ENCODE measurements at regions not wholly inside any gene's neighbourhood (a gene's known extent, or its start where the extent isn't known, plus 50 kb on each side); places are given as distances from the start of the nearest gene placed in this dataset.

DNA sequence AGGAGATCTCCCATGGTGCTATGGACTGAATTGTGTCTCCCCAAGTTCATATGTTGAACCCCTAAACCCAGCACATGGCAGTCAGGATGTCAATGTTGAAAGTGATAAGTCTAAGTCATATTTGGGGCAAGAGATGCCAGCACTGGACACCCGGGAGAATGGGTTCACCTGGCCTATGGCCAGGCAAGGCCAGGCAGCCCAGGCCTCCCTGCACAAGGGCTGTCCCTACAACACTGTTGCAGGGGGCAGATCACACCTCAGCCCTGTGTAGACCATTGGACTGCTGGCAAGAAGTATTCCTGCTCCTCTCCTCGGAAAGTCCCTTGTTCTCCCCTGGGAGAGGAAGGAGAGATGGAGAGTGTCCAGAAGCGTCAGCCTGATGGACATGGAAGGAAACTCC lies 240.5 kb downstream of the GADD45G start:
- no peak for DNase-seq (ENCODE audit: low read depth in 1 of 2, low spot score in 1 of 2)
- H3K27ac ChIP-seq, result no peak overlapping the region
- no peaks in the 10 kb centered on the region for H3K9me3 ChIP-seq (ENCODE audit: low read depth)

DNA sequence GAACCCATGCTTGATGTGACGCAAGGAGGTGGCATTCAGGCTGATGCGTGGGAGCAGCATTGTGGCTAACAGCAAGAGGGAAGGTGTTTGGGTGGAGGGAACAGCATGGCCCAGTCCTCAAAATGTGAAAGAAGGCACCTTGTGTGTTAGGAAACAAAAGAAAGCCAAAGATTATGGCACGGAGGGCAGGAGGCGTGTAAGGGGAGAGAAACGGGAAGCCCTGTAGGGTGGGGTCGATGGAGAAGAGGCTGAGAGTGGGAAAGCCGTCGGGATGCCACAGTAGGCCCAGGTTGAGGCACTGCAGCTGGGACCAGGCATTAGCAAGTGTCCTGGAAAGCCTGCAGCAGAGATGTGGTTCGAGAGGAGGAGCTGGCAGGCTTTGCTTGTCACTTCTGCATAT lies 241.1 kb downstream of the GADD45G start:
- TF ChIP-seq, protein P1, sequence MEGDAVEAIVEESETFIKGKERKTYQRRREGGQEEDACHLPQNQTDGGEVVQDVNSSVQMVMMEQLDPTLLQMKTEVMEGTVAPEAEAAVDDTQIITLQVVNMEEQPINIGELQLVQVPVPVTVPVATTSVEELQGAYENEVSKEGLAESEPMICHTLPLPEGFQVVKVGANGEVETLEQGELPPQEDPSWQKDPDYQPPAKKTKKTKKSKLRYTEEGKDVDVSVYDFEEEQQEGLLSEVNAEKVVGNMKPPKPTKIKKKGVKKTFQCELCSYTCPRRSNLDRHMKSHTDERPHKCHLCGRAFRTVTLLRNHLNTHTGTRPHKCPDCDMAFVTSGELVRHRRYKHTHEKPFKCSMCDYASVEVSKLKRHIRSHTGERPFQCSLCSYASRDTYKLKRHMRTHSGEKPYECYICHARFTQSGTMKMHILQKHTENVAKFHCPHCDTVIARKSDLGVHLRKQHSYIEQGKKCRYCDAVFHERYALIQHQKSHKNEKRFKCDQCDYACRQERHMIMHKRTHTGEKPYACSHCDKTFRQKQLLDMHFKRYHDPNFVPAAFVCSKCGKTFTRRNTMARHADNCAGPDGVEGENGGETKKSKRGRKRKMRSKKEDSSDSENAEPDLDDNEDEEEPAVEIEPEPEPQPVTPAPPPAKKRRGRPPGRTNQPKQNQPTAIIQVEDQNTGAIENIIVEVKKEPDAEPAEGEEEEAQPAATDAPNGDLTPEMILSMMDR (IDR thresholded peaks at IDR 0.05; ENCODE audit: low read depth, low read length), result no peak
- Histone ChIP-seq H3K27me3 (no peaks in the 10 kb centered on the region), H3K9me3 (ENCODE audit: low read depth) (no peaks in the 10 kb centered on the region), H3K27ac (no peak overlapping the region), H3K4me3 (no peak overlapping the region), H3K36me3 (no peaks in the 10 kb centered on the region), H3K4me1 (ENCODE audit: low read depth) (no peaks in the 10 kb centered on the region)
- DNase-seq (ENCODE audit: low read depth in 1 of 2, low spot score in 1 of 2), result no peak

More for the DNA sequence above, 240.5 kb downstream of the GADD45G start:
- Histone ChIP-seq H3K36me3 (no peaks in the 10 kb centered on the region), H3K27me3 (no peaks in the 10 kb centered on the region), H3K4me1 (ENCODE audit: low read depth) (no peaks in the 10 kb centered on the region), H3K4me3 (no peak overlapping the region)
- TF ChIP-seq, protein P1 (IDR thresholded peaks at IDR 0.05; ENCODE audit: low read depth, low read length), result no peak

DNA sequence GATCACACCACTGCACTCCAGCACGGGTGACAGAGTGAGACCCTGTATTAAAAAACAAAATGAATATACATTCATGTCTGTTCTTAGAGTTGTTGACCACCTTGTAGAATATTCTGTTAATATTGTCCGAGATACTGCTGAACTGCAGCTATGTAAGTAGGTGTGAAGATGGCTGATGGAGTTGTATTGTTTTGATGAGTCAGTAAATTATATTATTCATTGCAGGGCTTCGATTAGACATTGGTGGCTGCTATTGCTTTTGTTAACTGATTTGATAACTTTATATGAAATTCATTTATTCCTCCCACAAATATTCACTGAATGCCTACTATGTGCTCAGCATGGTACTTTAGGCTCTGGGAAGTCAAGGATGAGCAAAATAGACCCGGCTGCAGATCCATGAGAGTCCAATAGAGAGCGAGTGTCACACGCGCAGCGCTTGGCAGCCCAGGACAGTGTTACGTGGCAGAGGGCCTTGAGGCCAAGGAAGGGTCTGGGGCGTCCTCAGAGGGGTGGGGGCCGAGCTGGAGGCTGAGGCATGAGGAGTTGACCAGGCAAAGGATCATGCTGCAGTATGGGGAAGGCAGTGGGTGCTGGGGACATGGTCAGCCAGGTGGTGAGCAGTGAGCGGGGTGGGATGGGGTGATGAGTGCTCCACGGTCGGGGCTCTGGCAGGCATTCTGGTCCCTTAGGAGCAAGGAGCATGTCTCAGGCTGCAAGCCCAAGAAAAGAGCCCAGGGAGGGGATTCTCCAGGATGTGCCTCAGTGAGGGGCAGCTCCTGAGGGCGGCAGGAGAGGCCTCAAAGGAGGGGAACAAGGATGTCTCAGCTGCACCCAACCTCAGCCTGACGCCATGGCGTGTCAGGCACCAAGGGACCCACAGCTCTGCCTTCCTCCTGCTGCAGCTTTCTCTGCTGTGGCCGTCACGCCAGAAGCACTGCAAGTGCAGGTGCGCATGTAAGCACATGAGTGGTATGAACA lies 243.5 kb downstream of the GADD45G start:
- Histone ChIP-seq H3K4me1 (ENCODE audit: low read depth) (no peaks in the 10 kb centered on the region), H3K27me3 (no peaks in the 10 kb centered on the region), H3K9me3 (ENCODE audit: low read depth) (no peaks in the 10 kb centered on the region), H3K36me3 (no peaks in the 10 kb centered on the region), H3K4me3 (no peak overlapping the region), H3K27ac (no peak overlapping the region)
- no peak for DNase-seq (ENCODE audit: low read depth in 1 of 2, low spot score in 1 of 2)
- TF ChIP-seq, protein P1 (IDR thresholded peaks at IDR 0.05; ENCODE audit: low read depth, low read length), result no peak

DNA sequence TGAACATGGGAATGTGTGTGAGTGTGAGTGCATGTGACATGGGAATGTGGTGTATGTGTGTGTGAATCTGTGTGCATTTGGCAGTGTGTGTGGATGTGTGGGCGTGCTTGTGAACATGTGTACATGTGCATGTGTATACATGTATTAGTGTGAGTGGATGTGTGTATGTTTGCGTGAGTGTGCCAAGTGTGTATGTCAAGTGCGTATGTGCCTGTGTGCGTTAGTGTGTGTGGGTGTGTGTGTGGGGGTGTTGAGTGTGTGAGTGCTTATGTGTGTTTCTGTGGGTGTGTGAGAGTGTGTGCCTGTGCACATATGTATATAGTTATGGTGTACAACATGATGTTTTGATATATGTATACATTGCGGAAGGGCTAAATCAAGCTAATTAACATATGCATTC lies 244.3 kb downstream of the GADD45G start:
- no peak overlapping the region for H3K27ac ChIP-seq
- TF ChIP-seq, protein P1 (IDR thresholded peaks at IDR 0.05; ENCODE audit: low read depth, low read length), result no peak

DNA sequence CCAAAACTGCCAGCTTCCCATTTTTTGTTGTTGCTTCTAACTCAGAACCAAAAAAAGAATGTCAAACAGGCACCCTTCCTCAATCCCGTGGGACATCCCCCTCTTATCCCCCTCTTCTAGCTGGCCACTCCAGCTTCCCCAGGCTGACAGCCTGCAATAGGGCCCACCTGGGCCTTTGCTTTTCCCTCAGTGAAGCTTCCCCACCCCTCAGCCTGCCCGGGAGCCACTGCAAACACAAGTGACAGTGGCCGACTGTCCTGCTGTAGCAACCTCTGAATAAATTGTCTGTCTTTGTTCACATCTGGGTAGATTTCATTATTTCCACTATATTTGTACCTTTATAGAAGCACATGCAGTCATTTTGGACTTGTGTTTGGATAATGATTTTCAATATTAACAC lies 245.3 kb downstream of the GADD45G start:
- no peak for DNase-seq (ENCODE audit: low read depth in 1 of 2, low spot score in 1 of 2)
- TF ChIP-seq, protein P1 (IDR thresholded peaks at IDR 0.05; ENCODE audit: low read depth, low read length), result no peak
- Histone ChIP-seq H3K36me3 (no peaks in the 10 kb centered on the region), H3K27ac (no peak overlapping the region), H3K9me3 (ENCODE audit: low read depth) (no peaks in the 10 kb centered on the region), H3K4me1 (ENCODE audit: low read depth) (no peaks in the 10 kb centered on the region), H3K27me3 (no peaks in the 10 kb centered on the region), H3K4me3 (no peak overlapping the region)

More for the DNA sequence above, 244.3 kb downstream of the GADD45G start:
- no peaks in the 10 kb centered on the region for H3K9me3 ChIP-seq (ENCODE audit: low read depth)
- no peaks in the 10 kb centered on the region for H3K4me1 ChIP-seq (ENCODE audit: low read depth)
- no peak for DNase-seq (ENCODE audit: low read depth in 1 of 2, low spot score in 1 of 2)
- H3K27me3 ChIP-seq, result no peaks in the 10 kb centered on the region
- H3K36me3 ChIP-seq, result no peaks in the 10 kb centered on the region
- no peak overlapping the region for H3K4me3 ChIP-seq

Measured in cardiac muscle cell (in vitro differentiated cells and primary cell).